ENCODE measurements at regions not wholly inside any gene's neighbourhood (a gene's known extent, or its start where the extent isn't known, plus 50 kb on each side); places are given as distances from the start of the nearest gene placed in this dataset.
A peak's percentile ranks its signal among the peaks of the same experiment; 100 is the strongest.

DNA sequence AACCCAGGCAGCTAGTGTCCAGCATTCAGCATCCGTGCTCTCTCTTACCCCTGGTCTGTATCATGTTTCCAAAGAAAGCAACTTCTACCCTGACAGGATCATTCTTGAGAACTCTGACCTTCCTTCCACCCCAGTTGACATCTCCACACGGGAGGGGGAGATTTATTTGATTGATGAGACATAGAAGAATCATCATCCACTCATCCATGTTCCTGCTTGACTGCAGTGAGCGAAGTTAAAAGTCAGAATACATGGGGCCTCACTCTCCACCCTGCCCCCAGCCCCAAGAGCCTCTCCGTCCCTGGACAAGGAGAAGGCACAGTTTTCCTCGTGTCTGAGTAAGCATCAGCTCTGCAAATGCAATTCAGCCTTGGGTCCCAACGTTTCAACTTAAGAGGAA is 356.0 kb upstream of the TNP1 start:
- TF ChIP-seq, protein P1, sequence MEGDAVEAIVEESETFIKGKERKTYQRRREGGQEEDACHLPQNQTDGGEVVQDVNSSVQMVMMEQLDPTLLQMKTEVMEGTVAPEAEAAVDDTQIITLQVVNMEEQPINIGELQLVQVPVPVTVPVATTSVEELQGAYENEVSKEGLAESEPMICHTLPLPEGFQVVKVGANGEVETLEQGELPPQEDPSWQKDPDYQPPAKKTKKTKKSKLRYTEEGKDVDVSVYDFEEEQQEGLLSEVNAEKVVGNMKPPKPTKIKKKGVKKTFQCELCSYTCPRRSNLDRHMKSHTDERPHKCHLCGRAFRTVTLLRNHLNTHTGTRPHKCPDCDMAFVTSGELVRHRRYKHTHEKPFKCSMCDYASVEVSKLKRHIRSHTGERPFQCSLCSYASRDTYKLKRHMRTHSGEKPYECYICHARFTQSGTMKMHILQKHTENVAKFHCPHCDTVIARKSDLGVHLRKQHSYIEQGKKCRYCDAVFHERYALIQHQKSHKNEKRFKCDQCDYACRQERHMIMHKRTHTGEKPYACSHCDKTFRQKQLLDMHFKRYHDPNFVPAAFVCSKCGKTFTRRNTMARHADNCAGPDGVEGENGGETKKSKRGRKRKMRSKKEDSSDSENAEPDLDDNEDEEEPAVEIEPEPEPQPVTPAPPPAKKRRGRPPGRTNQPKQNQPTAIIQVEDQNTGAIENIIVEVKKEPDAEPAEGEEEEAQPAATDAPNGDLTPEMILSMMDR (IDR thresholded peaks at IDR 0.05; ENCODE audit: insufficient read depth, low read length): no peak
- DNase-seq (ENCODE audit: low read depth): no peak

DNA sequence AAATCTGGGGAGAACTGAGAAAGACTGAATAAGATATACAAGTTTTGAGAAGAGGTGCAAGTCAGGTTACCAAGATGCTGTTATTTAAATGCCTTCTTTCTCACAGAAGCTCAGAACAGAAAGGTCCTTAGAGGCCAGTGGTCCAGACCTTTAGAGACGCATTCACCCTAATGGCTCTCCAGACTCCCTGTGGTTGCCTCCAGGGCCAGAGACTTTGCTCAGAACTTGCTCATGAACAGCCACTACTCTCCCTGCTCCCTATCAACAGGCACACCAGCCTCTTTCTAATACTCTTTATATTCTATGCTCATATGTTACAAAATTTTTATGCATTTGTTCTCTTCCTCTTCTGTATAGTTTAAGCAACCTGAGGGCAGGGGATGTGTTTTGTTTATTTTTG is 349.0 kb upstream of the TNP1 start:
- TF ChIP-seq, protein P1 (IDR thresholded peaks at IDR 0.05; ENCODE audit: insufficient read depth, low read length): no peak
- DNase-seq (ENCODE audit: low read depth): no peak
- no peak overlapping the region for H3K4me3 ChIP-seq (ENCODE audit: low read depth, low read length)

More for the DNA sequence above, 356.0 kb upstream of the TNP1 start:
- H3K4me3 ChIP-seq (ENCODE audit: low read depth, low read length): no peak overlapping the region

DNA sequence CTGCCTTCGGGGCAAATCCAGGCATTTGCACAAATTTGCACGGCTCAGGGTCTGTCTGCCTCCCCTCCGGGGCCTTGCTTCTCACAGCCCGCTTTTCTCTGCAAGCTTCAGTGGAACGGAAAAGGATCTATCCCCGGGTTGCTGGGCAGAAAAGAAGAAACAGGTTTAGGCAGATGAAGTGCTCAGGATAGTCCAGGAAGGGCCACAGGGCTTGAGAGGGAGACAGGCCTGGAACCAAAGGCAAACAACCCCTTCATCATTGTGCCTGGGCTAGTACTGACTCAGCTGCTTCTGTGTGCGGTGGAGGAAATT is 347.8 kb upstream of the TNP1 start:
- no peak overlapping the region for H3K4me3 ChIP-seq (ENCODE audit: low read depth, low read length)
- no peak for DNase-seq (ENCODE audit: low read depth)
- TF ChIP-seq, protein P1 (IDR thresholded peaks at IDR 0.05; ENCODE audit: insufficient read depth, low read length): no peak

DNA sequence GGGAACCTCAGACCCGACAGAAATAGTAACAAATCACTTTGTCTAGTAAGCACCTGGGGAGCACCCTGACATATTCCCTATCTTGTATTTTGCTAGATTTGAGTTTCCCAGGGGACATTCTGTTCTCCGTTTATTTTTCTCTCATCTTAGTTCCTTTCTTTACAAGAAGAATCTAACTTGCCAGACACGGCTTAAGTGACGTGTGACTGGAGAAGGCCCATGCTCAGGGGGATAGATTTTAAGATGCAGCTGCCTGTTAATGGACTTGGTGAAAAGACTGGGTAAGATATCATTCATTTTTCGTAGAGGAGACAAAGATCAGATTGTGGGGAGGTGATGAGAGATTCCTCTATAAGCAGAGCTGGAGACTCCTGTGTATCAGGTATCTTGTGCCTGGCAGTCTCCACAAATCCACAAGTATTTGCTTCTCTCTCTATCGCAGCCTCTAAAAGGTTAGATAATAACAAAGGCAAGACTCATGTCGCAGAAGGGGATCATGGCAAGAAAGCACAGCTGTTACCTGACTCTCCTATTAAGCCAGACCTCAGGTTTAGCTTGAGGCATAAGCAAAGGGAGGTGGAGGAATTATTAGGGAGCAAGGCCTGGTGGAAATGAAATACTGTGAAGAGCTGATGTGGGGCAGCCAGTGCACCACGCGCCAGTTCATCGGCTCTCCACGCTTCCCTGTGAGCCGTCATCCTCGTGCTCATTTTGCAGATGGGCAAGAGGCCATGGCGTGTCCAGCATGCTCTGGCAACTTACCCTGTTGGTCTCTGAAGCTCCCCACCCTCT is 347.2 kb upstream of the TNP1 start:
- DNase-seq (ENCODE audit: low read depth): no peak

DNA sequence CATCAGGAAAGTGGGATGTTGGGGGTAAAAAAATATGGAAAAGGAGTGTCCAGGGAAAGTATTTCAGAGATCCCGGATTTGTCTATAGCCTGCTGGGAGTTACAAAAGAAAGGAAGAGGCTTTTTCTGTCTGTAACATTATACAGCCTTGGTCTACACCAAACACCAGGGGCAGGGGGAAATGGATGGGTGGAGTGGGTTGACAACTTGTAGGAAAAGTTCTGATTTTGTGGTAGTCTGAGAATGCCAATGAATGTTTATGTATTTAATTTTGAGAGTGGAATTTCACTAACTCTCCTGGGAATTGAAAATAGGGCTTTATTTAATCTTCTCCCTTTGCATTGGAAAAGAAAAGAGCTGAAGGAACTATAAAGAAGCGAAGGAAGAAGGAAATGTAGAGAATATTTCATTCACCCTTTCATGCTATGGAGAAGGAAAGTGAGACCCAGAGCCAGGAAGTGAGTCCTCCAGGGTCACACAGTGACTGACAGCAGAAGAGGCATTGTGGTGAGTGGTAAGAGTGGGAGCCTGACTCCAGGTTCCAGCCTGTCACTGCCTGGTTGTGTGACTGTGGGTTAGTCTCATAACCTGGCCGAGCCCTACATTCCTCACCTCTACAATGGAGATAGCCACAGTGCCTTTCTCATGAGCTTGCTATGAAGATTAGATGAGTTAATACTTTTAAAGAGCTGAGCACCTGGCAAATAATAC is 346.3 kb upstream of the TNP1 start:
- no peak for DNase-seq (ENCODE audit: low read depth)
- H3K4me3 ChIP-seq (ENCODE audit: low read depth, low read length): no peak overlapping the region
- TF ChIP-seq, protein P1 (IDR thresholded peaks at IDR 0.05; ENCODE audit: insufficient read depth, low read length): no peak

More for the DNA sequence above, 347.2 kb upstream of the TNP1 start:
- TF ChIP-seq, protein P1 (IDR thresholded peaks at IDR 0.05; ENCODE audit: insufficient read depth, low read length): no peak
- H3K4me3 ChIP-seq (ENCODE audit: low read depth, low read length): no peak overlapping the region

DNA sequence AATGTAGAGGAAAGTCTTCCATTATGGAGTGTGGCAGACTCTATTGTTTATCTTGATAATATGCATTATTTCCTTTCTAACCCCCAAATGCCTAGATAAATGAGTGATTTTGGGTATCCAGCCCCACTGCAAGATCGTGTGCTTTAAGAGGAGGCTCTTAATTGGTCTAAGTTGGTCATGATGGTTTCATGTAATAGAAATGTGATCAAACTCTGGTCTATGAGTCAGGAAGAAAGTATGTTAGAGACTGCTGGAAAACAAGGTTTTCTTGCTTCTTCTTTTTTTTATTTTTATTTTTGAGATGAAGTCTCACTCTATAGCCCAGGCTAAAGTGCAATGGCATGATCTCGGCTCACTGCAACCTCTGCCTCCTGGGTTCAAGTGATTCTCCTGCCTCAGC is 344.5 kb upstream of the TNP1 start:
- no peak overlapping the region for H3K4me3 ChIP-seq (ENCODE audit: low read depth, low read length)
- TF ChIP-seq, protein P1 (IDR thresholded peaks at IDR 0.05; ENCODE audit: insufficient read depth, low read length): no peak
- peak; percentile 42 for DNase-seq (ENCODE audit: low read depth)

Data from fibroblast of the aortic adventitia (primary cell).